ENCODE measurements at regions not wholly inside any gene's neighbourhood (a gene's known extent, or its start where the extent isn't known, plus 50 kb on each side); places are given as distances from the start of the nearest gene placed in this dataset.

DNA sequence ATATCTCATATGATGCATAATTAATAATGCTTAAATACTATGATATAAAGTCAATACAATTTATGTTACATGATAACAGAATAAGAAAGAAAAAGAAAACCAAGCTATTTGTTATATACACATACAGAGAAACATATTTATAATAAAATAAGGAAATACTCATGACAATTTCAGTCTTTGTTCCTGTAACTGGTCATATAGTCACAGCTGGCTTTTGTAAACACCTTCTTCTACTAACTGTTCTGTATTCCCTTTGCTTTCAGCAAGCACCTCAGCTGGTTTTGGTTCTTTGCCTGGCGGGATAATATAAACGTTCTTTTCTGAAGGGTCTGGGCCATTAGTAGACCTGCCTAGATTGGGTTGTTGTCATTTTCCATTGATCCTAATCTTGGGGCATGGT, 158.5 kb downstream of the COPS8 start:
- DNase-seq (ENCODE audit: low spot score), result no peak

- no peak for DNase-seq (ENCODE audit: low spot score)
Measured at GRCh38 chr2:237244976-237245646, 159.4 kb downstream of the COPS8 start.

DNA sequence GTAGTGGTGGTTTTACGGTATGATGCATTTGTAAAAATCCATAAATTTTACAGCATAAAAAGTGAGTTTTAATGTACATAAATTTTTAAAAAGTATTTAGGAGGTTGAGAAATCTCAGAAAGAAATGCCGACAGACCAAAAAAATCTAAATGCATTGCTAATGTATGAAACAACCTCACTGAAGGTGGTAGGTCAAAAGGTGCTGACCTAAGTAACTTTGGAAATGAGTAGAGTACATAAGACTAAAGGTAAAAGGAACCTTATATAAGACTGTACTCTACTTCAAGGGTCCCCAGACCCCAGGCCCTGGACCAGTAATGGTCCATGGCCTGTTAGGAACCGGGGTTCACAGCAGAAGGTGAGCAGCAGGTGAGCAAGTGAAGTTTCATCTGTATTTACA, 163.4 kb downstream of the COL6A3 start:
- no peak for DNase-seq (ENCODE audit: low spot score)

DNA sequence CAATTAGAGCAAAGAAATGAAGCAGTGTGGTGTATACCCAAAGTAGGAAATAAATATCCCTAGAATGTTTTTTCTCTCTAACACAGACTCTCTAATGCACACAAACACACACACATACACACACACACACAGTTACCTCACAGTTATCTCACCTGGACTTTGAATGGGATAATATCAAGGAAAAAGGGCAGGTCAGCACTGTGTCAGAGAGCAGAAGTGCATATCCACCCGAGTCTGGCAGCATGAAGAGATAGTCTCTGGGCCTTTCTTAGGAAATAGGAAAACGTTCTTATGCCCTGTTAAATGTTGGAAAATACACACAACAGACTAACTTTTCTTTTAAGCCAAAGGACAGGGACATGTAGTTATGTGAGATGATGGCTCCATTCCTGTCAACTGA, 162.0 kb downstream of the COL6A3 start:
- DNase-seq (ENCODE audit: low spot score), result no peak

DNA sequence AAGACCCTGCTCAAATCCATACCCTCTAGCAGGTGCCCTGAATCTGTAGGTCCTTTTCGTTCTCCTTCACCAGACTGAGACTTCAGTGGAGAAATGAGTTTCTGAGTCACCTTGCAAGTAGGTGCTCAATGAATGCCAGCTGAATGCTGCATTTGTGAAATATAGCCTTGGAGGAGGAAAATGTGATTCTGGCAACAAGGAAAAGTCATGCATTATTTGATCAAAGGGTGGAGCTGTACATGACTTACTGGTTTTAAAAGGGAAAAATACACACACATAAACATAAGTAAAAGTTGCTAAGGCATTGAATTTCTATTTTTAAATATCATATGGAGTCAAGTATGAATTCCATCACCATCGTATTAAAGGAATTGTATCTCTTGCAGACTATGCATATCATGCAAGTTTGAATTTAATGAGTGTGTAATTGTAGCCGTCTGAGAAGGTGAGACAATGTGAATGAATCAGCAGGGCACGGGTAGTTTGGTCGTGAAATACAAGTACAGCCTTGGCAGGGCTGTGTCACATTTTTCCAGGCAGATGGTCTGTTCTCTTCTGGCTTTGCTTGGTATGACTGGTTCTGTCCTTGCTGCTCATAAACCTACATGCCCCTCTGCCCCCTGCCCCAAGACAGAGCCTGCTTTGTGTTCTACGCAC, 160.8 kb downstream of the COL6A3 start:
- no peak for DNase-seq (ENCODE audit: low spot score)

DNA sequence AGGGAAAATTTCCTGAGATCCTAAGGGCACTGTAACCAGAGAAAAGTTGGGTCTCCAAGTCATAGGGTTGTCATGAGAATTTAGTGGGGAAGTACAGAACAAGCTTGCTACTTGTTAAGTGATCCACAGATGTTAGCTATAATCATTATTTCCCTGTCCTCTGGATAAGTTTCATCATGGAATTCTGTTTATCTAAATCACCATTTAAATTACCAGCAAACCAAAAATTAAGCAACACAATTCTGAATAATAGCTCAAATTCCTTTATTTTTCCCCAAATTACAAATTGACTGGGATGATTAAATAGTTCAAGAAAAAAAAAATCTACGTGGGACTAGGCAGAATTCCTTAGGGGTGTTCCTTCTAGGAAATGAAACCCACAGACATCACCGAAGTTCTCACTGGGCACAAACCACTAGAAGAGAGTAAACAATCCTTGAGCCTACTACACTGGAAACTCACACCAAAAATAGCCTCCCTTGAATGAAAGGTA, 159.5 kb downstream of the COL6A3 start:
- no peak for DNase-seq (ENCODE audit: low spot score)

DNA sequence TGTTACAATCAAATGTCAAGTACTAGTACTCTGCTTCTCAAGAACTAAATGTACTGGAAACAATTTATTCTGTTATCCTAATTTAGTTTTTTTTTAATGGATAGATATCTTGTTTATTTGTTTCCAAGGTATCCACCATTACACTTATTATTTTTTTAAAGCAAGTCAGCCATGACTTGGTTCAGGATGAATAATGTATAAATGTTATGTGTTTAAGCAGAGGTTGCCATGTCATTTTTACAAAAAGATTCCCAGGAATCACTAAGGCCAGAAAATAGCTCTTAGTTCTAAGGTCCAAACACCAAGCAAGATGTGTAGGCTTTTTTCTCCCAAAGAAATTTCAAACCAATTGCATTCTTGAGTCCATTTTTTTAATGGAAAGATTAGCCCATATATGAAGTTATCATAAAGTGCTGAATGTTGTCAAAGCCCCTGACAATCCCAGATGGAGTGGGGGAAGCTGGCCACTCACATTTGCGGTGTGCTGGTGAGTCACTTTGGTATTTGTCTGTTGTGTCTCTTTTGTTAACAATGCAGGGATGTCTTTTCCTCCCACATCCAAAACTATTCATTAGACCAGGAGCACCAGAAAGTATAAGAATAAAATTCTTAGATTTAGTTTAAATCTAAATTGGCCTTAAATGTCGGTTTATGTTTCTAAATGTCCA, 158.9 kb downstream of the COL6A3 start:
- DNase-seq (ENCODE audit: low spot score), result no peak

GRCh38 chr2:237256887-237257286, 157.1 kb downstream of the COL6A3 start:
- no peak for DNase-seq (ENCODE audit: low spot score)

DNA sequence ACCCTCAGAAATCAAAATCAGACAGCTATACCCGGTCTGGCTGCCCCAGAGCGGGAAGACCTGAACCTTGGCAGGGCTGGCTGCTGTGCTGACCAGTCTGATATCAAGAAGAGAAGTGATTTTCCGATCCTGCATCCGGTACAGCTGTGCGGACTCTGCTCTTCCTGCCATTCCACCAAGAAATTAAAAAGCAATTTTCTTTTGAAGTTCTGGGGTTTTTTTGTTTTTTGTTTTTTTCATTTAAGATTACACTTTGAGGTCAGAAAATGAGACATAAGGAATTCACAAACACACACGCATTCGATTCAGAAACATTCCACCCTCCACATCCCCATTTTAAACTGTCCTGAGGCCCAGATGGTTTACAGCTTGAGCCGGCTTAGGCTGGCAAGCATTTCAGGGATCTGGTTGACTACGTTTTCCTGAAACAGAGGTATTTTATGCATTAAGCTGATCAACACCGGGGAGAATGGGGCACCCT, 156.5 kb downstream of the COL6A3 start:
- DNase-seq (ENCODE audit: low spot score), result no peak

DNA sequence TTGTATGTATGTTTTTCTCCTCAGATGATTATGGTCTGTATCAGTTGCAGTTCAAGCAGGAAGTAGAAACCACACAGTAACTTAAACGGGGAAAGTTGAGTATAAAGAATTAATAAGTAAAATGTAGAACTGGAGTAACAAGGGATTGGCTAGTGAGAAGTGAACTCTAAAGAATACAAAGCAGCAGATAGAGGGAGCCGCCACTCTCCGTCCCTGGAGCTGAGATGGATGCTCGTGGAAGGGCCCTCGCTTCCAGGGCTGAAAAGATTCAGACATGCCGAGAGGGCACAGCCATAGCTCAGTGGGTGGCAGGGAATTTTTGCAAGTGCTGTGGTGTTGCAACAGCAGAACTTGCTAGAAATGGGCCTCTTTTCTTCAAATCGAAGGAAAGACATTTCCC, 155.8 kb downstream of the COL6A3 start:
- DNase-seq (ENCODE audit: low spot score), result no peak

DNA sequence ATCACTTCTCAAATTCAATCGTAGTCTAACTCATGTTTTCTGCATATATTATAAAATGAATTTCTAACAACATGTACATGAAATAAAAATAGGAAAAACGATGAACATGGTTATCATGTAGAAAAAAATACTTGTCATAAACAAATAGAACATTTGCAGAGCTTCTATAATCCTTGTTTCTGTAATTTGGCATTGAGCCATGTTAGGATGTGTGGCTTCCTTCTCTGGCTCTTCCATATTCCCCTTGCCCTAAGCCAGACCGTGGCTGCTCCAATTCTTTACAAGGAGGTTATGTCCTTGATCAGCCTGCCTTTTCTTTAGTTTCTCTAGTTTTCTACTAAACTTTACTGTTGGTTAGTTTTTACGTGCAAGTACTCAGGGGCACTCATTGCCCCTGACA, 155.3 kb downstream of the COL6A3 start:
- DNase-seq (ENCODE audit: low spot score), result no peak

DNA sequence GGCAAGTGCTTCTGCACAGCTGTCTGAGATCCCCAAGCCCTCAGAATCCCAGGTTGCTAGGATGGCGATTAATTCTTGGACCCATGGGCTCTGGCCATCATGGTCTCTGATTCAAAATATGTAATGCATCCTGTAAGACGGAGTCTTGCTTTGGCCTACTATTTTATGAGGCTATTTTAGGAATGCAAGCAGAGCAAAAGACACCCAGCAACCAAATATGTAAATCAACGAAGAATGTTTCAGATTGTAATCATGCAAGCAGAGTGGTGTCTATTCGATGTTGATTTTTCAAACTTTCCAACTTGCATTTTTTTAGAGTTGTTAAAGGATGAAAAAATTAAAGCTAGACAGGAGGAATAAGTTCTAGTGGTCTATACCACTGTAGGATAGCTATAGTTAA, 154.8 kb downstream of the COL6A3 start:
- no peak for DNase-seq (ENCODE audit: low spot score)

DNA sequence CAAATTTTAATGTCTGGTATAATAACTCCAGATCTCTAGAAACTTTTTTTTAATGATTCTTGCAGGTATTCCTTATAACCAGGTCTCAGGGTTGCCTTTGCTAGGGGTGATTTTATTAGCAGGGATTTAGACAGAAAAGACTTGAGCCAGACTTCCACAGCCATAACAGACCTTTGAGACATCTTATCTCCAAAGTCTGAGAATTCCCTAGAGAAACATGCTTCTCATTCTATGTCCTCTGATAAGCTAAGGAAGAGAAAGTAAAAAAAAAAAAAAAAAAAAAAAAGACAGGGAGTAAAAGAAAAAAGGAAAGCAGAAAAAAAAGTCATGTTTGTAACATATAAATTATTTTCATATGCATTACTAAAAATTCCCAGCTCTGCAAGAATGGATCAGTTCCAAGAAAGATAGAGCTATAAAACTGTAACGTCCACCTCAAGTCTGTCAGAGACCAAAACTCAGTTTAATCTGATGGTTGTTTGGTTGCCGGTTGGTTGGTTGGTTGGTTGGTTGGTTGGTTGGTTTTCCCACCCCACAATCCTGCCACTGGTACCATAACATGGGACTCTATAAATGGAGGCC, 153.8 kb downstream of the COL6A3 start:
- no peak for DNase-seq (ENCODE audit: low spot score)

DNA sequence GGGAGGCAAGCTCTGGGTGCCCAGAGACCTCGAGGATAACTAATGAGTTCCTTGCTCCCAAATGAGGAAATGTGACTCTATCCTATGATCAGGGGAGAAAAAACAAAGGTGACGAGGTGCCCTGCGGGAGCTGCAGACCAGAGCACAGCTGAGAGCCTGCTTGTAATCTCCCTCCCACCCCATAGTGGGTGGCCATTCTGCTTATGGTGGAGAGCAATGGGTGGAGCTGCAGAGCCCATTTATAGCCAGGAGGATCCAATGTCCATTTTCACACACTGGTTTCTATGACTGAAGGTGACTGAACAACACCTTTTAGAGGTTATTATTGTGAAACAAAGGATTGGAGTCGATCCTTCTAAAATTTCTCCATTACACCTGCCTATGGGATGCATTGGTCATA, 153.3 kb downstream of the COL6A3 start:
- DNase-seq (ENCODE audit: low spot score), result no peak

DNA sequence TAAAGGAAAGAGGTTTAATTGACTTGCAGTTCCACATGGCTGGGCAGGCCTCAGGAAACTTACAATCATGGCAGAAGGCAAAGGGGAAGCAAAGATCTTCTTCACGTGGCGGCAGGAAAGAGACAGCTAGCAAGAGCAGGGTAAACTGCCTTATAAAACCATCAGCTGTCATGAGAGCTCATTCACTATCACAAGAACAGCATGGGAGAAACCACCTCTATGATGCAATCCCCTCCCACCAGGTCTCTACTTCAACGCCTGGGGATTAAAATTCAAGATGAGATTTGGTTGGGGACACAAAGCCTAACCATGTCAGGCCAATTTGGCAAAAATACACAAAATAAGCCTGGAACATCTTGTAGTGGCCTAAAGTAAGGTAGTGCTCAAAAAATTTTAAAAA, 152.6 kb downstream of the COL6A3 start:
- no peak for DNase-seq (ENCODE audit: low spot score)

DNA sequence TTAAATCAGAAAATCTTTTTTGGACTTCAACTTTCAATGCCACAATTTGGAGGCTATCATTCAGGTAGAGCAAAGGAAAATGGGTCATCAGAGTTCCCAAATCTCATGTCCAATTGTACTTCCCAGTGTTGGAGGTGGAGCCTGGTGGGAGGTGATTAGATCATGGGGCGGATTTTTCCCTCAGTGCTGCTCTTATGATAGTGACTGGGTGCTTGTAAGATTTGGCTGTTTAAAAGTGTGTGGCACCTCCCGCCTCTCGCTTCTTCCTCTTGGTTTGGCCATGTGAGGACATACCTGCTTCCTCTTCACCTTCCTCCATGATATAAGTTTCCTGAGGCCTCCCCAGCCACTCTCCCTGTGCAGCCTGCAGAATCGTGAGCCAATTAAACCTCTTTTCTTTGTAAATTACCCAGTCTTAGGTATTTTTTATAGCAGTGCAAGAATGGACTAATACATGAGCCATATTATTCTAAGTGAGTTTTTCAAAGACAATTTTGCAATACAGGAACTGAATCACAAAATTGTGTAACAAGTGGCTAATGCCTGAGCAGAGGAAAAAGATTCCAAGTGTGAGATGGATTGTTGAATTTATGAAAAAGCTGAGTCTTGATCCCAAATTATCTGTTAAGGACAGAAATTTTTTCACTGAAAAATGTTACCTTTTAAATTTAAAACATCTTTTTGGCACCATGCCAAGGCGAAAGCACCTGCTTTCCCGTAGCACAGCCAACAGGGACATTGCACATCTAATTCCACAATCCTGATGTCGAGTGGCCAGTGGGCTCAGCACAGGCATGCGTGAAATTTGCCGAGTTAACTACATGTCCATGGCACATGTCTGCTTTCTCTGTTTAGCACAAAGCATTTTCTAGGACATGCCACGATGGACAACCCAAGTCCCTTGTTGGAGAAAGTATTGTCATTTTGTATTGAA, 150.9 kb downstream of the COL6A3 start:
- no peak for DNase-seq (ENCODE audit: low spot score)

DNA sequence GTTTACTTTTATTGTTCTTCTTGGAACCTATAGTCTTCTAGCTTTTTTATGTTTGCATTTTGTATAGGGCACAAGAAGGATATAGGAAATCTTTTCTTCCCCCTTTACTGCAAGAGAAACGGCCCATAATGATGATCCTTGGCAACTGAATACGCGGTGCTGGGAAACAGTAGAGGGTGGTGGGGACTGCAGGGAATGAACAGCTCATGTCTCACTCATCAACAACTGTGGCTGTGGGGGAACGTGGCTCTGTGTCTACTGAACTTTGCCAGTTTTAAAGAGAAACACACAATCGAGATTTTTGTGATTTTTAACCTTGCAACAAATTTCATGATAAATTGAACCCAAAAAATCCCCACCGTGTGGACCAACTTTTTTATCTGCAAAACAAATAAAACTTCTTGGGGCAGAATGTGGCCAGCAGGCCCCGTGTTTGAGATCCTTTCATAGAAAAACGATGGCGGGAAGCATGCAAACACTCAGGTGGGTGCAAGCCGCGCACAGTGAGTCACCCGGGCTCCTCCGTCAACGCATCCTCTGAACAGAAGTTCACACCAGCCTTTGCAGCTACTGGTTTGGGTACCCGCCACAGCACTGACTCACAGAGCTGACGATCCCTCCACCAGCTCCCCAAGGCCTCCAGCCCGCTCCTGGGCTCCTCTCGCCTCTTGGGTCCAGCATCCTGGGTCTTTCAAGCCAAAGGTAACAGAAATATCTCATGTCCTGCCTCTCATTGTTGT, 149.3 kb downstream of the COL6A3 start:
- DNase-seq (ENCODE audit: low spot score), result no peak

DNA sequence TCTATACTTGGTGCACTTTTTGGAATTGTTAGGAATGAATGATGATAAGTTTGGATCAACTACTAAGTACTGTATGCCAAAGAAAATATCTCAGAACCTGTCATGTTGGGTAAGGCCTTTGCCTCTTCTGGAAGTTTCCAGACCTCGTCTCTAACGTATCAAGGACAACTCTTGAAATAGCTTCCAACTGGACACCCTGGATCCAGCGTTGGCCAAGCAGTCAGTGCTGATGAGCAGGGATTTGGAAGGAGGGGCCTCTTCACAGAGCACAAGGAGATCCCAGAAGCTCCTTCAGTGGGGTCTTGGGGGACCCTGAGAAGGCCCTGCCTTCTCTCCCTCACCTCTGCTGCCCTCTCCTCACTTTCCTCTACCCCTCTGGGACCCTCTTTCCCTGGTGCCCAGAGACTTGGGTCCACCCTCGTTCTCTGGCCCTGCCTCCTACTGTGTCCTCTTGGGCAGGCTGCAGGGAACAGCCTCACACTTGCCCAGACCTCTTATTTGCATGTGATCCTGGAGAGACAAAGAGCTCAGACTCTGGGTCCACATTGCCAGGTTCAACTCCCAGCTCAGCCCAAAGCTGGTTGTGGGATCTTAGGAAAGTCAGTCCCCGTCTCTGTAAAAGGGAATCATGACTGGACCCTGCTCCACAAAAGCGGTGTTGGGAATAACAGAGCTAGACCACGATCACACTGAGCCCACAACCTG, 145.8 kb downstream of the COL6A3 start:
- no peak for DNase-seq (ENCODE audit: low spot score)

DNA sequence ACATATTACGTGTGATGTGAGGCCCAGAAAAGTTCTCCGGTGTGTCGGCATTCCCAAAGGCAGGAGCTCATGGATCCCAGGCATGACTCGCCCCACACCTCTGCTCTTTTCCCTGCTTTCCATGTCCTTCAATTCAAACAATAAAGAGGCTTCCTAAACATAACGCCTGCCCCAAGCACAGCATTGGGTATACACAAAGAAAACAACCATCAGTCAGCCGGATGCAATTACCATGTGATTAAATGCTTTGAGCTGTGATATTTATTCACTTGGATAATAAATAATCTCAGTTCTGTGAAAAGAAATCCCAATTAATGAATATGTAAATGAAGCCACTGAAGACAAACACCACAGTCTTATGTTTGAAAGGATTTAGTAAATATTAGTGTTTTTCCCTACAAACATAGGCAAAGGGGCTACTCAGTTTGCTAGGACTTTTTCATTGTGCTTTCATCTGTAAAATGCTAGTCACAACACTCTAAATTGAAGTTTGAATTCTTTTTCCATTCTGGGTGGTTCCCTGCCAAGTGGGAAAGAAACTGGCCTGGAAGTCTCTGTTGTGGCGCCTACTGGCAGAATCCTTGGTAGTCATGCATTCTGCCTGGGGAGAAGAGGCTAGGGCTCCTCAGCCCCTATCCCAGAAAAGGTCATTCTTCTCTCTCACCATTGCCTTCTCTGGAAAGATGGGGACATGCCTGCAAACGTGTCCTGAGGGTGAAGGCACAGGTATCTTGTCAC, 144.7 kb downstream of the COL6A3 start:
- no peak for DNase-seq (ENCODE audit: low spot score)
